NCI-H2107 treated with DMSO at 0.1 percent for 48 hours (cell line): ENCODE measurements at regions not wholly inside any gene's neighbourhood (a gene's known extent, or its start where the extent isn't known, plus 50 kb on each side); places are given as distances from the start of the nearest gene placed in this dataset.
"Not testable (repeated sequence)": the region's sequence is repeated elsewhere in the genome, so short reads cannot be mapped to it uniquely, and the experiment has no call there.

Experiments used
- DNase-seq: peaks from one replicate; lab custom pipeline; 2025; ENCODE audit not compliant: unreplicated experiment; lab: John Stamatoyannopoulos, UW

DNA sequence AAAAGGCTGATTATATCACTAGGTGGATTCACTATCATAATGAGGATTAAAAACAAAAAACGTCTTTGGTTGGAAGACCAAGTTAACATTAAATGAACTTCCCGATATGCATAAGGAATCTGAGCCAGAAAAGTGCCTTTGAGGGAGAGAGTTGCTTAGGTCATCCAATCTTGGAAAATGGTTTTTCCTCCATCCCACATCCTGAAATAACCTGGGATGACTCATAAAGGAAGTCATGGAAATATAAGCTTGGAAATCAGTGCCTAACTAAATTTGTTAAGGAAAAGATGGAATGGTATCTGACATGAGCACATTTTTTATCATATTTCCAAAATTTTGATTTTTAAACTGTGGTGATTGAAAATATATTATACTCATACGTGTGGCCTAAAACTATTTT is 66.0 kb downstream of the KBTBD8 start:
- no peak for DNase-seq

GRCh38 chr3:67067251-67067650 is 69.1 kb downstream of the KBTBD8 start:
- DNase-seq: no peak

DNA sequence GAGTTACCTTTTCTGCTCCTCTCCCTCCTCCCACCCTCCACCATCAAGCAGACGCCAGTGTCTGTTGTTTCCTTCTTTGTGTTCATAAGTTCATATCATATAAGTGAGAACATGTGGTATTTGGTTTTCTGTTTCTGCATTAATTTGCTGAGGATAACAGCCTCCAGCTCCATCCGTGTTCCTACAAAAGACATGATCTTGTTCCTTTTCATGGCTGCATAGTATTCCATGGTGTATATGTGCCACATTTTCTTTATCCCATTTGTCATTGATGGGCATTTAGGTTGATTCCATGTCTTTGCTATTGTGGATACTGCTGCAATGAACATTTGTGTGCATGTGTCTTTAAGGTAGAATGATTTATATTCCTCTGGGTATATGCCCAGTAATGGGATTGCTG is 74.5 kb downstream of the KBTBD8 start:
- not testable (repeated sequence) for DNase-seq

- no peak for DNase-seq
Observed at GRCh38 chr3:67073812-67074211, 75.7 kb downstream of the KBTBD8 start.

DNA sequence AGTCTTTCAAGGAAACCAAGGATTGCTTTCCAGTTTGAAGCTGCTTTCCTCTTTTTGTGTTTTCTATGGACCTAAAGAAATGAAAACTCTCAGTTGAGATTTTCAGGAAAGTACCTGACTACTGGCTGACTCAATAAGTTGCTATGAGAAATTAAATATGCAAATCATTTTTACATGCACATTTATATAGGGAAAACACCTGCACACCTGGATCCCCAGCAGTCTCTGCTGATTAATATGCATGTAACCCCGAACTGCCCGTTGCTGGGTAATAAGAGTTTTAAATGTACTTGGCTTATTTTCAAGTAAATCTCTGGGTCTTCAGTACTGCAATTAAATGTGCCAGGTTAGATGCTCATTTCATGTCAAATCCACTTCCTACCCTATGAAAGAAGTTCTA is 77.2 kb downstream of the KBTBD8 start:
- no peak for DNase-seq

GRCh38 chr3:67076607-67077006 is 78.5 kb downstream of the KBTBD8 start:
- DNase-seq: no peak

DNA sequence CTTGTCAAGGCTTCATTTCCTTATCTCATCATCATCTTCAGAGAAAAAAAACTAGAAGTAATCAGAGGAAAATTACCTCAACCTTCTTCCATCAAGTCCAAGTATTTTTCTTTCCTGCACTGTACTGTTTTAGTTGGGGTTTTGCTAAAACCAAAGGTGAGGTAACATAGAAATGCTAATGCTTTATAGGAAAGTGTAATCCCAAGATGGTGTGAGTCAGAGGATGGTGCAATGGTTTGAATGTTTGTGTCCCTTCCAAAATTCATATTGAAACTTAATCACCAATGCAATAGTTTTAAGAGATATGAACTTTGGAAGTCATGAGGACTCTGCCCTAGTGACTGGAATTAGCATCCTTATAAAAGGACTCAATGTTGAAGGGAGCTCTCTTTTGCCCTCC is 79.5 kb downstream of the KBTBD8 start:
- no peak for DNase-seq

- DNase-seq: no peak
Observed at GRCh38 chr3:67082533-67083024, 84.5 kb downstream of the KBTBD8 start.

GRCh38 chr3:67083277-67083676 is 85.2 kb downstream of the KBTBD8 start:
- no peak for DNase-seq

DNA sequence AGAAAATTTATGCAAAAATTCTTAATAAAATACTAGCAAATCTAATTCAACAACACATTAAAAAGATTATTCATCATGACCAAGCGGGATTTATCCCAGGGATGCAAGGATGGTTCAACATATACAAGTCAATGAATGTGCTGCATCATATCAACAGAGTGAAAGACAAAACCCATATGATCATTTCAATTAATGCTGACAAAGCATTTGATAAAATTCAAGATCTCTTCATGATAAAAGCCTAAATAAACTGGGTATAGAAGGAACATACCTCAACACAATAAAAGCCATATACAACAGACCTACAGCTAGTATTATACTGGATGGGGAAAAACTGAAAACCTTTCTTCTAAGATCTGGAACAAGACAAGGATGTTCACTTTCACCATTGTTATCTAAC is 89.7 kb downstream of the KBTBD8 start:
- DNase-seq: no peak

DNA sequence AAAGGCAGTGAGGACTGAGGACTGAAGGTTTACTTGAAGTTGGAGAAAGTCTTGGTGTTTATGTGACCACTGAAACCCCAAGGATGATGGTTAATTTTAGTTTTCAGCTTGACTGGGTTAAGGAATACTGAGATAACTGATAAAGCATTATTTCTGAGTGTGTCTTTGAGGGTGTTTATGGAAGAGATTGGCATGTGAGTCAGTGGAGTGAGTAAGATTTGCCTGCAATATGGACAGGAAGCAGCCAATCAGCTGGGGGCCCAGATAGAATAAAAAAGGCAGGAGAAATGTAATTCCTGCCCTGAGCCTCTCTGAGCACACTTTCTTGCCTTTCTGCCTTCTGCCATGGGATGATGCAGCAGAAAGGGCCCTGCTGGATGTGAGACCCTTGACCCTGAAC is 92.4 kb downstream of the KBTBD8 start:
- no peak for DNase-seq

DNA sequence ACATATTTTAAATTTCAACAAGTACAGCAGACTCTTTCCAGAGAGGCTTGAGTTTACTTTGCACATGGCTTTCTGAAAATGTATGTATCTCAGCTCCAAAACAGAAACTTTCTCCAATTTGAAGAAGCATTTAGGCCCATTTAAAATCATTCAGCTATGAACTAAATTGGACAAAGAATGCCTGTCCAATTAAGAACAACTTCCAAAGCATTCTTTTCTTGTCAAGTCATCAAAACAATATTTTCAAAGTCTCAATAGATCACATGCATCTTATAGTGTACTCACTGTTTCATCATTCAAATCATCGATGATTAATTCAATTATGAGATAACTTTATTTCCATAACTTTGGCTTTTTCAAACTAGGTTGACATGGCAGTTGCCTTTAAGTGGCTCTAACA is 95.2 kb downstream of the KBTBD8 start:
- no peak for DNase-seq

DNA sequence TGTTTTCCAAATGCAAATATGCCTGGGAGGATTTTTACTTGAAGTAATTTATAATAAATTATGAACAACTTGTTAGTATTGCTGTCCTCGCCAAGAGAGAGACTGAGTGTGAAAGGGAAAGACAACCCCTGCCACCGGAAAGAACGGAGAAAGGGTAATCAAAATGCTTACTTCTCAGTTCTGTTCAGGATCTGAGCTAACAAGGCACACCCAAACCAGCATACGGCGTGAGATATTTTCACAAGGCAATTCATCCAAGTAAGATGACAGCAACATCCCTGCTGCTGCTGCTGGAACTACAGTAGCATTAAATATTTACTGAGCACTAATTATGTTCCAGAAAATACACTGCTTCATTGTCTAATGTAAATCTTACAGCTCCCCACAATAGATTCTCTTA is 96.1 kb downstream of the KBTBD8 start:
- DNase-seq: no peak

DNA sequence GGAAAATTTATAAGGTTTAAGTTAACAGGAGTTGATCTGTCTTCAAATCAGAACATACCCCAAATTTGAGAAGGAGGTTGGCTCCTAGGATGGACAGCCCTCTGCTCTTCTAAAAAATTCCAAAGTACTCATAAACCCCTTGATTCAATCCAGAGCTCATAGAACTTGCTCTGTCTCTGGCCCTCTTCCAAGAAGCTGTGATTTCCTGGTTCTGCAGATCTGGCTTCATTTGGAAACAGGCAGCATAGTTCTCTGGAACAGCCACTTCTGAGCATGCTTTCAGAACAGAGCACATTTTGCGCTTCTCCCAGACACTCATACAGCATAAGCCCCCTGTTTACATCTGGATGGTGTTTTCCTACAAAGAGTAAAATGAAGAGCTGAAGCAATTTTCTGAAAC is 96.7 kb downstream of the KBTBD8 start:
- DNase-seq: no peak

DNA sequence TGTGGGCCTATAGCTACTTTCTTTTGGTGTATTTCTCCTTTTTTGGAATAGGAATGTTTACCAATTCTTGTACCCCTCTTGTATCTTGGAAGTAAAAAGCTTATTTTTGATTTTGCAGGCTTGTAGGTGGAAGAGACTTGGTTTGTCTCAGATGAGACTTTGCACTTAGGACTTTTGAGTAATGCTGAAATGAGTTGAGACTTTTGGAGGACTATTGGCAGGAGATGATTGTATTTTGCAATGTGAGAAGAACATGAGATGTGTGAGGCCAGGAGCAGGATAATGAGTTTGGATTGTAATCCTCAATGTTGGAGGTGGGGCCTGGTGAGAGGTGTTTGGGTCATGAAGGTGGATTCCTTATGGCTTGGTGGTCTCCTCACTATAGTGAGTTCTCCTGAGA is 106.3 kb downstream of the KBTBD8 start:
- no peak for DNase-seq

DNA sequence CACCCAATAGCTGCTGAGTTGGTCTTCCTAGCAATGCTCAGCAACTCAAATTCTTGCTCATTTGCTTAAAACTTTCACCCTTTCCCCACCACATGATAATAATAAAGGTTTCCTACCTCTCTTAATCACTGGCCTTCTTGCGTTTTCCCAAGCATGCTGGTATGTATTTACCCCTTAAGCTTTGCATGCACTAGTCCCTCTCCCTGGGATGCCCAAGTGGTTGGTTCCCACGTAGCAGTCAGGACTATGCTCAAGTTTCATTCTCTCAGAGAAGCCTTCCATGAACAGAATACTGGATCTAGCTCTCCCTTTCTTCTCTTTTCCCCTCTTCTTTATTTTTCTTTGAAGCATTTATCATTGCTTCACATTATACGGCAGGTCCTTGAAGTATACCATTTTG is 108.8 kb downstream of the KBTBD8 start:
- no peak for DNase-seq

GRCh38 chr3:67109651-67110204 is 111.6 kb downstream of the KBTBD8 start:
- no peak for DNase-seq

GRCh38 chr3:67113802-67114407 is 115.8 kb downstream of the KBTBD8 start:
- peak; percentile 18 for DNase-seq

DNA sequence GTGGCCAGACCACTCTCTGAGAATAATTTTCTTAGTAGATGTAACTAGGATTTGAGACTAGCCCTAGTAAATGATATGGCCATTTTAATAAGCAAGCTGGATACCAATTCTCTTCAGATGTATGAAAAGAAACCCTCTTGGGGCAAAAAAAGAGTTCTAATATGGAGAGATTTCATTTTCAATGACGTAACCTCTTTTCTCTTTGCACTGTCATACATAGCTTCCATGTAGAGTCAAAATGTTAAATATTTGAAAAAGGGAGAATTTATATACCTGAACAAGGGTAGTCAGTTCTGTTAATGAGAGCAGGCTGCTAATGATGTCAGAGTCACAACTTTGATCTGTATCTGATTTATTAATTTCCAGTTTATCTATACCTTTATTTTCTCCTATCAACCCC is 120.0 kb downstream of the KBTBD8 start:
- no peak for DNase-seq

DNA sequence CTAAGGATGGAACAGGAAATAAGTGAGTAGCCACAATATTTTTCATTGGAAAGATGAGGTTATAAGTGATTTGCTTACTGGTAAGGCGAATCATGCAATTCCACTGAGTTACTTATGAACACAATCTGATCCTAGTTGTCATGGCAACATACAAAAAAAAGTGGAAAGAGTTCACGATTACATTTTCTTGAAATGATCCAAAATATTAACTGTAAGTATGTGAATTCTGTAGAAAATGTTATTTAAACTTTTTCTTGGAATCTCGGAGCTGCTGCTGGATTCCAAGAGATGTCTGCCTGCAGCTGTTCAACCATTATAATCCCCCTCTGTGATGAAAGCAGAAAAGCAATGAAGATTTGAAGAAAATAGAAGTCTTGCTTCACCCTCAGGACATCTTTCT is 120.5 kb downstream of the KBTBD8 start:
- DNase-seq: no peak

DNA sequence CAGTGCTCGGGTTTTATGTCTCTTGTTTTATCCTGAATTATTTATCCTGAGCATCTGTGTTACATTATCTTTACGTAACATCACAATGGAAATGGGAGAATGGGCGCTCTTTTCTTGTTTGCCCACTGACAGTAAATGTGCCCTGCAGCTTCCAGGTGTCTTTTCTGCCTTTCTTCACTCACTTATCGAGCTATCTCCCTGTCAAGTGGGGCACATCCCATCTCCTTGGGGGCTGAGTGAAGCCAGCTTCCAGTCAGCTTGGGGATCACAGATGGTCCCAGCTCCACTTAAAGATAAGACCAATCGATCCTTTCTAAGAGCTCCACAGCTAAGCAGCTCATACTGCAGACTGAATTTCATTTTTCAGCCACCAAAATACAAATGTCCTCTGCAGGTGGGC is 125.8 kb downstream of the KBTBD8 start:
- no peak for DNase-seq

- DNase-seq: no peak
Observed at GRCh38 chr3:67127254-67127653, 129.1 kb downstream of the KBTBD8 start.

GRCh38 chr3:67142432-67142831 is 144.3 kb downstream of the KBTBD8 start:
- no peak for DNase-seq
